OCI-LY1 (cell line): ENCODE measurements at regions not wholly inside any gene's neighbourhood (a gene's known extent, or its start where the extent isn't known, plus 50 kb on each side); places are given as distances from the start of the nearest gene placed in this dataset.

Experiments used
- CTCF ChIP-seq: fragments of 200-600 bp; sonication (generic), shearing (Covaris generic); IDR thresholded peaks from 2 replicates; pipeline ENCODE4 v1.5.1; 2017; ENCODE audit warnings: mild to moderate bottlenecking, antibody characterized with exemption, low read length, moderate library complexity, mixed read lengths
- EZH2 ChIP-seq: fragments of 200-600 bp; sonication (generic), shearing (Covaris generic); IDR thresholded peaks from 2 replicates; pipeline ENCODE4 v1.8.0; 2017; ENCODE audit warnings: borderline replicate concordance, mixed run types, mild to moderate bottlenecking, antibody characterized with exemption, low read length, moderate library complexity, mixed read lengths

GRCh38 chr5:115054387-115054951, 115.2 kb downstream of the TRIM36 start:
- TF ChIP-seq CTCF = no peak
- TF ChIP-seq EZH2 = no peak
